ENCODE measurements at regions not wholly inside any gene's neighbourhood (a gene's known extent, or its start where the extent isn't known, plus 50 kb on each side); places are given as distances from the start of the nearest gene placed in this dataset.

GRCh38 chr18:34608064-34608463 lies 102.0 kb upstream of the DTNA start:
- DNase-seq: no peak
- no peaks in the 10 kb centered on the region for H3K27me3 Mint-ChIP-seq (ENCODE audit: low read depth, poor library complexity)
- no peaks in the 10 kb centered on the region for H3K4me1 Mint-ChIP-seq
- no peak for TF ChIP-seq CTCF (IDR thresholded peaks at IDR 0.05)
- H3K36me3 Mint-ChIP-seq (ENCODE audit: low read depth): no peaks in the 10 kb centered on the region
- H3K27ac Mint-ChIP-seq: no peak overlapping the region
- no peak overlapping the region for H3K4me3 Mint-ChIP-seq
- H3K9me3 Mint-ChIP-seq: no peaks in the 10 kb centered on the region

- H3K4me3 Mint-ChIP-seq: no peak overlapping the region
- DNase-seq: no peak
- H3K27me3 Mint-ChIP-seq (ENCODE audit: low read depth, poor library complexity): no peaks in the 10 kb centered on the region
- no peaks in the 10 kb centered on the region for H3K9me3 Mint-ChIP-seq
- no peak for TF ChIP-seq CTCF (IDR thresholded peaks at IDR 0.05)
- no peaks in the 10 kb centered on the region for H3K36me3 Mint-ChIP-seq (ENCODE audit: low read depth)
- no peaks in the 10 kb centered on the region for H3K4me1 Mint-ChIP-seq
- H3K27ac Mint-ChIP-seq: no peak overlapping the region
Observed at GRCh38 chr18:34609986-34610648, 100.0 kb upstream of the DTNA start.

GRCh38 chr18:34611904-34612303 lies 98.2 kb upstream of the DTNA start:
- Mint-ChIP-seq H3K4me1 (no peaks in the 10 kb centered on the region), H3K4me3 (no peak overlapping the region), H3K9me3 (peaks cover 7% of the 10 kb centered on the region), H3K27me3 (ENCODE audit: low read depth, poor library complexity) (no peaks in the 10 kb centered on the region), H3K27ac (no peak overlapping the region), H3K36me3 (ENCODE audit: low read depth) (no peaks in the 10 kb centered on the region)
- DNase-seq: no peak
- no peak for TF ChIP-seq CTCF (IDR thresholded peaks at IDR 0.05)

- DNase-seq: no peak
- Mint-ChIP-seq H3K4me1 (no peaks in the 10 kb centered on the region), H3K27ac (no peak overlapping the region), H3K36me3 (ENCODE audit: low read depth) (no peaks in the 10 kb centered on the region), H3K4me3 (no peak overlapping the region), H3K9me3 (peaks cover 18% of the 10 kb centered on the region), H3K27me3 (ENCODE audit: low read depth, poor library complexity) (peaks cover 3% of the 10 kb centered on the region)
- no peak for TF ChIP-seq CTCF (IDR thresholded peaks at IDR 0.05)
Observed at GRCh38 chr18:34620258-34620861, 89.7 kb upstream of the DTNA start.

GRCh38 chr18:34623557-34623956 lies 86.5 kb upstream of the DTNA start:
- Mint-ChIP-seq H3K27ac (no peak overlapping the region), H3K4me1 (no peaks in the 10 kb centered on the region), H3K9me3 (peaks cover 11% of the 10 kb centered on the region), H3K27me3 (ENCODE audit: low read depth, poor library complexity) (peaks cover 3% of the 10 kb centered on the region), H3K36me3 (ENCODE audit: low read depth) (no peaks in the 10 kb centered on the region), H3K4me3 (no peak overlapping the region)
- no peak for TF ChIP-seq CTCF (IDR thresholded peaks at IDR 0.05)
- no peak for DNase-seq

- TF ChIP-seq CTCF (IDR thresholded peaks at IDR 0.05): no peak
- Mint-ChIP-seq H3K36me3 (ENCODE audit: low read depth) (no peaks in the 10 kb centered on the region), H3K4me1 (no peaks in the 10 kb centered on the region), H3K27ac (no peak overlapping the region), H3K4me3 (no peak overlapping the region), H3K27me3 (ENCODE audit: low read depth, poor library complexity) (peaks cover 3% of the 10 kb centered on the region), H3K9me3 (peaks cover 11% of the 10 kb centered on the region)
- no peak for DNase-seq
Observed at GRCh38 chr18:34624551-34624950, 85.5 kb upstream of the DTNA start.
